Thoracic aorta (tissue), 2 donors: ENCODE measurements at regions not wholly inside any gene's neighbourhood (a gene's known extent, or its start where the extent isn't known, plus 50 kb on each side); places are given as distances from the start of the nearest gene placed in this dataset.

ENCODE experiments used
- ATAC-seq: fragments of 150-250 bp; one replicate; pipeline ENCODE4 v1.8.0; 2017; ENCODE audit warnings: low read depth; ENCODE audit not compliant: insufficient number of reproducible peaks, low FRiP score
- DNase-seq: peaks from one replicate; pipeline ENCODE4 v3.0.0-alpha.2; 2020; ENCODE audit warnings: low spot score
- H3K27ac ChIP-seq, 2 donors: fragments of 200-600 bp; sonication (generic); 1 replicate in 1 of 2; 2 replicates in 1 of 2; pipeline ENCODE4 v1.5.1; 2016; ENCODE audit warnings: mild to moderate bottlenecking in 2 of 2, moderate library complexity in 2 of 2
- H3K27me3 ChIP-seq: fragments of 200-600 bp; sonication (generic); replicated peaks from 2 replicates; pipeline ENCODE4 v1.6.0; 2016; ENCODE audit warnings: mild to moderate bottlenecking; ENCODE audit not compliant: insufficient read depth
- H3K36me3 ChIP-seq: fragments of 200-600 bp; sonication (generic); one replicate; pipeline ENCODE4 v1.5.1; 2016
- H3K4me1 ChIP-seq, 2 donors: fragments of 200-600 bp; sonication (generic); 1 replicate in 1 of 2; 2 replicates in 1 of 2; pipeline versions ENCODE4 v1.5.1 to v1.6.0; 2016; ENCODE audit warnings: low read depth in 2 of 2, mild to moderate bottlenecking in 1 of 2; ENCODE audit not compliant: control insufficient read depth in 1 of 2
- H3K4me3 ChIP-seq: fragments of 200-600 bp; sonication (generic); 2 replicates; pipeline ENCODE4 v1.5.1; 2016; ENCODE audit warnings: mild to moderate bottlenecking
- H3K9me3 ChIP-seq: fragments of 200-600 bp; sonication (generic); 2 replicates; pipeline ENCODE4 v1.5.1; 2016
- TF ChIP-seq, protein P1 (sequence below): fragments of 200-600 bp; sonication (generic); IDR thresholded peaks from one replicate; pipeline ENCODE4 v1.5.1; 2019; ENCODE audit warnings: antibody characterized with exemption

DNA sequence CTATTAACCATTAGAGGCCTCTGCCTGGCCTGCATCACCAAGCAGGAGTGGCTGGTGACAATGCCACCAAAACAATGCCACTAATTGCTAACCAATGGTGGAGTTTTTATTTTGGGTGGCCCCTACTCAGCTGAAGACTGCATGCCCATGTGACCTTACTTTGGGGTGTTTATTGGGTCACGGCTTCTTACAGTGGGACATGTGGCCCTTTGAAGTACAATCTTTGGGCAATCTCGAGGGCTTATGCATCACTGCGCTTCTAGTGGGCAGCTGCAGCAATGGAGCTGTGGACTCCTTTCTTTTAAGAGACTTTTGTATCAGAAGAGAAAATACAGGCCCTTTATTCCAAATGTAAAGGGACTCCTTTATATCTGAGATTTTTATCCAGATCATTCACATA lies 85.7 kb downstream of the IGLL5 start:
- H3K9me3 ChIP-seq, result no peaks in the 10 kb centered on the region
- ATAC-seq (no peak), DNase-seq (no peak)
- H3K4me1 ChIP-seq, result no peaks in the 10 kb centered on the region
- TF ChIP-seq, protein P1, sequence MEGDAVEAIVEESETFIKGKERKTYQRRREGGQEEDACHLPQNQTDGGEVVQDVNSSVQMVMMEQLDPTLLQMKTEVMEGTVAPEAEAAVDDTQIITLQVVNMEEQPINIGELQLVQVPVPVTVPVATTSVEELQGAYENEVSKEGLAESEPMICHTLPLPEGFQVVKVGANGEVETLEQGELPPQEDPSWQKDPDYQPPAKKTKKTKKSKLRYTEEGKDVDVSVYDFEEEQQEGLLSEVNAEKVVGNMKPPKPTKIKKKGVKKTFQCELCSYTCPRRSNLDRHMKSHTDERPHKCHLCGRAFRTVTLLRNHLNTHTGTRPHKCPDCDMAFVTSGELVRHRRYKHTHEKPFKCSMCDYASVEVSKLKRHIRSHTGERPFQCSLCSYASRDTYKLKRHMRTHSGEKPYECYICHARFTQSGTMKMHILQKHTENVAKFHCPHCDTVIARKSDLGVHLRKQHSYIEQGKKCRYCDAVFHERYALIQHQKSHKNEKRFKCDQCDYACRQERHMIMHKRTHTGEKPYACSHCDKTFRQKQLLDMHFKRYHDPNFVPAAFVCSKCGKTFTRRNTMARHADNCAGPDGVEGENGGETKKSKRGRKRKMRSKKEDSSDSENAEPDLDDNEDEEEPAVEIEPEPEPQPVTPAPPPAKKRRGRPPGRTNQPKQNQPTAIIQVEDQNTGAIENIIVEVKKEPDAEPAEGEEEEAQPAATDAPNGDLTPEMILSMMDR, result no peak
- no peaks in the 10 kb centered on the region for H3K27me3 ChIP-seq
- no peak overlapping the region for H3K27ac ChIP-seq
- H3K4me3 ChIP-seq, result no peak overlapping the region
- H3K36me3 ChIP-seq, result no peaks in the 10 kb centered on the region

DNA sequence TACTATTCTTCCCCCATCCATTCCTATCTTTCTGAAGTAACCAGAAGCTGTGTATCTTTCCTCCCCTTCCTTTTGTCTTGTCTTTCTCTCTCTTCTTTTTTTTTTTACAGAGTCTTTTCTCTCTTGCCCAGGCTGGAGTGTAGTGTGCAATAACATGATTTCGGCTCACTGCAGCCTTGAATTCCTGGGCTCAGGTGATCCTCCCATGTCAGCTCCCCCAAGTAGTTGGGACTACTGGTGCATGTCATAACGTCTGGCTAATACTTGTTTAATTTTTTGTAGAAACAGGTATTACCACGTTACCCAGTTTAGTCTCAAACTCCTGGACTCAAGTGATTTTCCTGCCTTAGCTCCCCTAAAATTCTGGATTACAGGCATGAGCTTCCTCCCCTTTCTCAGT lies 86.5 kb downstream of the IGLL5 start:
- ATAC-seq, result no peak

DNA sequence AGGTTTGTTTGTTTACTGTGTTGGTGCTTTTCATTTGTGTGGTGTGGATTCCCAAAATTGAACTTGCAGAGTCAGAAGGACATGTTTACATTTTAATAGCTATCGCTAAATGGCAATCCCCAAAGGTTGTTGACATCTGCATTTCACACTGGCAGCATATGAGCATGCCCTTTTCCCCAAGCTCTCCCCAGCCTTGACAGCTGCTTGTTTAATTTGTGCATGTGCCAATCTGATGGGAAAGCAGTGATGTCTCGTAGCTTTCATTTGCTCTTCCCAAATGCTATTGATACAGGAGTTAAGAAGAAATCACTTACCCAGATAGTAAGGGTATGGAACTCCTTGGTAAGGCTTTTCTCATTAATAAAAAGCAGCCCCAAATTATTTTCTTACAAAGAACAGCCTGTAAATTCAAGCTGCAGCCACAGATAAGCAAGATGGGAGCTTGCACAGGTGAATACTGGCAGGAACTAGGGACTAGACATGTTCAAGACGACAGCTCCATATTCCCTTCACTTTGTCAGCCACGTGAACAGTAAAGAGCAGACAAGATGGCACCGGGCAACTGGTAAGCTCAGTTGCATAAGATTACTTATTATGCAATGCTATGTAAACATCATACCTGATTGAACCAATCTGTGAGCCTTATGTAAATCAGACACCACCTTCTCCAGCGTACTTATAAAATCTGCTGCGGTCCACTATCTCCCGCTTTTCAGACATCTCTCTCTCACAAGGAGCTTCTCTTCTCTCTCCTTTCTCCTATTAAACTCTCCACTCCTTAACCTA lies 87.4 kb downstream of the IGLL5 start:
- no peaks in the 10 kb centered on the region for H3K27me3 ChIP-seq
- H3K4me3 ChIP-seq, result no peak overlapping the region
- H3K9me3 ChIP-seq, result no peaks in the 10 kb centered on the region
- no peaks in the 10 kb centered on the region for H3K36me3 ChIP-seq
- no peak overlapping the region for H3K27ac ChIP-seq
- H3K4me1 ChIP-seq, result no peaks in the 10 kb centered on the region
- DNase-seq, result no peak
- TF ChIP-seq, protein P1, result no peak
- no peak for ATAC-seq

More for the DNA sequence above, 86.5 kb downstream of the IGLL5 start:
- Histone ChIP-seq H3K4me1 (no peaks in the 10 kb centered on the region), H3K9me3 (no peaks in the 10 kb centered on the region), H3K36me3 (no peaks in the 10 kb centered on the region), H3K27me3 (no peaks in the 10 kb centered on the region), H3K27ac (no peak overlapping the region), H3K4me3 (no peak overlapping the region)
- TF ChIP-seq, protein P1, result no peak
- no peak for DNase-seq

DNA sequence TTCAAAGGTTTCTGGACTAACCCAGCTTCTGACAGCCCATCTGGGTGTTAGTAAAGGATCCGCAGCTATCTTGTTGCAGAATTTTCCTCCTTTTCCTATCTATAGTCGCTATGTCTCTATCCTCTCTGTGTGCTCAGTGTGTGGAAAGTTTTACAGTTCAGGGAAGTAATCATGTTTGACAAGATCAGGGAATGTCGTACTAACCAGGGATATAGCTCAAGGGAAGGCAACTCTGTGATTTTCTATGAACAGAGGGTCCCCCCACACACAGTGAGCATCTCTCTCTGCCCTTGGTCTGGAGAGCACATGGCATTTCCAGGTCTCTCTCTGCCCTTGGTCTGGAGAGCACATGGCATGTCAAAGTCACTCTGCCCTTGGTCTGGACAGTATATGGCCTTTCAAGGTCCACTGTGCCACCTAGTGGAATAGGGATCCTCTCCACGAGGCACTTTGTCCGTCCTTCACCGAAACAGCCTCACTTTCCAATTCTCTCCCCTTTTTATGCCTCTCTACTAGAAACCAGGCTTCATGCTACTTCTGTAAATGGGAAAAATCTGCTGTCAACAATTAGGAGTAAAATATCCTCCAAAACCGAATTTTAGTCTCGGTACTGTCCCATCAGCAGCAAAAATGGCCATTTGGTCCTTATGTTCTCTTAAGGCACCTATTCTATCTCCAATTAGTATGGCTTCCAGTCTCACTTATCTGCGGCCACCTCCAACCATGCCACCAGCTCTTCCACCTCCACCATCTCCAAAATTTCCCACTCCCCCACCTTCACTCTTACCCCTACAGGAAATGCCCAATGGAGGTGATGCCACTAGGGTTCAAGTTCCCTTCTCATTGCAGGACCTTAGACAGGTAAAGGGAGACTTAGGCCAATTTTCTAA lies 88.7 kb downstream of the IGLL5 start:
- H3K27ac ChIP-seq, result no peak overlapping the region
- H3K4me3 ChIP-seq, result no peak overlapping the region
- ATAC-seq (no peak), DNase-seq (no peak)
- no peaks in the 10 kb centered on the region for H3K27me3 ChIP-seq
- no peaks in the 10 kb centered on the region for H3K36me3 ChIP-seq
- TF ChIP-seq, protein P1, result no peak
- H3K4me1 ChIP-seq, result no peaks in the 10 kb centered on the region
- no peaks in the 10 kb centered on the region for H3K9me3 ChIP-seq

DNA sequence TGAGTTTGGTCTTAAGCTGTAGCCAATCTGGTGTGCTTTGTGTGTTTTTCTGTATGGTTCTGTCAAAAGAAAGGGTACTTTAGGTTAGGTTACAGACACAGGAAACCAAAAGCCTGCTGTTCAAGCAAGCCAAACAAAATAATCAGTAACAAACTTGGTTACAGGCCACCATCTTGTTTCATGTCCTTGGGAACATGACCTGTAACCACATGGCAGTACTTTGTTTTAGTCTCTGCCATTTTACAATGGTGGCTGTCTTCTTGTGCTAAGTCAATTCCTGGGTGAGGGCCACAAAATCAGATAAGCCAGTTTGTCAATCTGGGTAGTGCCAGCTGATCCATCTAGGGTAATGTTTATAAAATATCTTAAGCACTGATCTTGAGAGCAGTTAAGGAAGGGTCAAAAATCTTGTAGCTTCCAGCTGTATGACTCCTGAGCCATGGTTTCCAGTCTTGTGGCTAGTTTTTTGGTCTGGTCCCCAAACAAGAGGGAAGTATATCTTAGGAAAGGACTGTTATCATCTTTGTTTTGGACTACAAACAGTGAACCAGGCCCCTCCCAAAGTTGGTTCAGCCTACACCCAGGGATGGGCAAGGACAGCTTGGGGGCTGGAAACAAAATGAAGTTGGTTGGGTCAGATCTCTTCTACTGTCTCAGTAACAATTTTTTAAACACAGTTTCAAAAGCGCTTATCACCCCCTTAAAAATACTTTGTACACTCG lies 90.0 kb downstream of the IGLL5 start:
- Histone ChIP-seq H3K36me3 (no peaks in the 10 kb centered on the region), H3K27ac (no peak overlapping the region), H3K4me3 (no peak overlapping the region), H3K4me1 (no peaks in the 10 kb centered on the region), H3K9me3 (no peaks in the 10 kb centered on the region), H3K27me3 (no peaks in the 10 kb centered on the region)
- DNase-seq, result no peak
- TF ChIP-seq, protein P1, result no peak
- no peak for ATAC-seq
